HG02885 (cell line): ENCODE measurements at regions not wholly inside any gene's neighbourhood (a gene's known extent, or its start where the extent isn't known, plus 50 kb on each side); places are given as distances from the start of the nearest gene placed in this dataset.
"Not testable (repeated sequence)": the region's sequence is repeated elsewhere in the genome, so short reads cannot be mapped to it uniquely, and the experiment has no call there.

Experiments used
- ATAC-seq: cut with Tn5 transposase; IDR thresholded peaks from one replicate; pipeline ENCODE4 v1.9.1; 2021; ENCODE audit warnings: mild to moderate bottlenecking; ENCODE audit not compliant: unreplicated experiment, poor library complexity

GRCh38 chr5:99639905-99640304 lies 711.1 kb upstream of the CHD1 start:
- ATAC-seq, result no peak

- ATAC-seq, result no peak
Measured at GRCh38 chr5:99636663-99637062, 707.9 kb upstream of the CHD1 start.

DNA sequence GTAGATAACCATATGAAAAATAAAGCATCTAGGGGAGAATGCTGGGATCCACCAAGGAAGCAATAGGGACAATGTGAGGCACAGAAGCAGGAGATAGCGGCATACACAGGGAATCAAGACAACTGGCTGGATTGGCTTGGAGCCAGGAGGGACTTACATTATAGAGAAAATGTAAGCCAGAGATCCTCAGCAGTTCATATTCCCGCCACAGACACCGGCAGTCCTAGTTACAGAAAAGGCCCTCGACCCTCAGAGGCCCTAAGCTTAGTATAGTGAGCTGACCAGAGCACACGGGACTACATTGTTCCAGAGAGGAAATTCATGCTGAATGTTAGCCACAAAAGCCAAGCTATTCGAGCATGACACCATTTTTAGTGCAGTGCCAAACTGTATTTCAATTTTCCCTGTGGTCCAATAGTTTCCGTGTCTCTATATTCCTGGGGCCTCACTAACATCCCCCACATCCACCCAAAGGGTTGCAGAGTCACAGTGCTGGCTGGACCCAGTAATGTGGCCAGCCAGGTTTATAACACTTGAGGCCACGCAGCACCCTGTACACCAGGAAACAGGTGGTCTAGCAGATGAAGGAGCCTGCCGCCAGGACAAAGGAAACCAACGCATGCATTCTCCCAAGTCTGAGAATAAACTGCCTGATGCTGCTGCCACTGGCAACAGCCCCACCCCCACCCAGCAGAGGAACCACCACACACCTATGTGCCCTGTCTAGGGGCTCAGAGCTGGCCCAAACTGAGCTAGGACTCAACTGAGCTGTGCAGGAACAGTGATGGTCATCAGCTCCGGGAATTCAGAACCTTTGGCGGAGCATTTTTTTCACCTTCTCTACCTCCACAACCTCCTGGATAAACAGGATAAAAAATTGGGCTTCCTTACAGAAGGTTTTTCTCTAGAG lies 693.2 kb upstream of the CHD1 start:
- no peak for ATAC-seq

DNA sequence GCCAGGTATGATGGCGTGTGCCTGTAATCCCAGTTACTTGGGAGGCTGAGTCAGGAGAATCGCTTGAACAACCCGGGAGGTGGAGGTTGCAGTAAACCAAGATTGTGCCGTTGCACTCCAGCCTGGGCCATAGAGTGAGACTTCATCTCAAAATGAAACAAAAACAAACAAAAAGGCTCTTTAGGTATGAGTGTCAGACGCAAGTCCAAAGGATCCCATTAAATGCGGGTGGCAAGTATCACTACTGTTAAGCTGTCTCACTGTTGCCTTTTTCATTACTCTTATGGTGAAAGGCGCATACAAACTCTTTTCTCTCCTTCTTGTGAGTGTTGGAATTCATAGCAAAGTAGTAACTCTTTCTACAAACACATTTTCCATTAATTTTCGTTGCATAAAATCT lies 688.5 kb upstream of the CHD1 start:
- no peak for ATAC-seq

DNA sequence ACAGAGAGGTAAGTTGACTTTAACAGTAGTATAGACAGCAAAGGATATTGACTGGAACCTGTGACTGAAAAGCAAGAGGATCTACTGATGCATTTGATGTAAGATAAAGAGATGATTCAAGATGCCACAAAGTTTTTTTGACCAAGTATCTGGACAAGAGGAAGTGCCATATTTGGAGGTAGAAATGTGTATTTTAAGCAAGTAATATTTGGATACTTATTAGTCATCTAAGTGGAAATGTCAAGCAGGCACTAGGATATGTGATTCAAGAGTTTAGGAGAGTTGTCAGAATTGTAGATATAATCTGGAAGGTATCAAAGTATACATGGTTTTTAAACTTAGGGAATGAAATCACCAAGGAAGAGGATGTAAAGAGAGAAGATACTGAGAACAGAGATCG lies 686.1 kb upstream of the CHD1 start:
- no peak for ATAC-seq

GRCh38 chr5:99607124-99607523 lies 678.3 kb upstream of the CHD1 start:
- ATAC-seq, result no peak

DNA sequence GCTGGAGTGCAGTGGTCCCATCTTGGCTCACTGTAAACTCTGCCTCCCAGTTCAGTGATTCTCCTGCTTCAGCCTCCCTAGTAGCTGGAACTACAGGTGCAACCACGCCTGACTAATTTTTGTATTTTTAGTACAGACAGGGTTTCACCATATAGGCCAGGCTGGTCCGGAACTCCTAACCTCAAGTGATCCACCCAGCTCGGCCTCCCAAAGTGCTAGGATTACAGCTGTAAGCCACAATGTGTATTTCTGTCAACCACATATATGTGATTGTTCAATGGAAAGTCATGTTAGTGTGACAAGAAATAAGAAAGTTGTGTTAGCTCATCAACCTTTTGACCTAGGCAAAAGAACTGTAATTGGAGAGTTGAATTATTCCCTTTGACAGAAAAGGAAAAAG lies 677.1 kb upstream of the CHD1 start:
- peak; percentile 52 for ATAC-seq

GRCh38 chr5:99600952-99601351 lies 672.1 kb upstream of the CHD1 start:
- ATAC-seq, result no peak

- no peak for ATAC-seq
Measured at GRCh38 chr5:99590806-99591205, 662.0 kb upstream of the CHD1 start.

GRCh38 chr5:99589424-99589823 lies 660.6 kb upstream of the CHD1 start:
- ATAC-seq, result no peak

DNA sequence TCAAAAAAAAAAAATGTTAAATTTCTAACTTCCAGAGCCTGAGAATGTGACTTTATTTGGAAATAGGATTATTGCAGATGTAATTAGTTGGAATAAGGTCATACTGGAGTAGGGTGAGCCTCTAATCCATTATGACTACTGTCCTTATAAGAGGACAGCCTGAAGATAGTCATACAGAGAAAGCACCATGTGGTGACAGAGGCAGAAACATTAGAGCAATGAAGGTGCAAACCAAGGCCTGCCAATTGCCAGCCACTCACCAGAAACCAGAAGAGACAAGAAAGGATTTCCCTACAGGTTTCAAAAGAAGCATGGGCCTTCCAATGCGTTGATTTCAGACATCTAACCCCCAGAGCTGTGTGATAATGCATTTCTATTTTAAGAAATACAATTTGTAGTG lies 659.2 kb upstream of the CHD1 start:
- no peak for ATAC-seq

DNA sequence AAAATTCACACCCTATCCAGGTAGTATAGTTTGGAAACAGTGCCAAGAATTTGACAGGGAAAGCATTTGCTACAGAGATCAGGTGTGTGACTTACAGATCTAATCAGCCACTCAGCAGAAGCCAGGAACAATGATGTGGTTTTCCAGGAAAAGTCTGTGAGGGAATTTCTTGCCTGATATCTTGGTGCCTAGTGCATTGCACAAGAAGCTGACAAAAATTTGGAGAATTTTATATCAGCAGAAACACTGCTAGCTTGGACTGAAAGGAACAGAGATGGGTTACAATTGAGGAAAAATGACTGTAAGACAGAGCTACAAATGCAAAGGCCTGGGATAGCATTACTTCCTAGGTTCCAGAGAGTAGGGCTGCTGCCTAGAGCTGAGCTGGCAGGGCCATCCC lies 658.1 kb upstream of the CHD1 start:
- ATAC-seq, result no peak

DNA sequence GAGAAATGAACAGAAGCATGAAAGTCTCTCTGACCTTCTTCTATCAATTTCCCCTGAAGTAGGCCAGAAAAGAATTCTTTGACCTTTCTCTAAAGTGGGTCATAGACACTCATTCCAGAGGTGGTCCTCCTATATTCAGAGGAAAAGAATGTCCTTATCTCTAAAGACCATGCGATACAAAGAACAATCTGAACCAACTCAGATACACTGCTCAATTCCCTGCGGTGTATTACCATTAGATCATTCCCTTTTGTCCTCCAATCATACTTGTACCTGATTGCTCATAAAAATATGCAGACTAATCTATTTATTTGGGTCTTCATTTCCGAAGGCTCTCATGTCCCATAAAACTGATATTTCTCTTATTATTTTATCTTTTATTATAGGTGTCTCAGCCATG lies 652.4 kb upstream of the CHD1 start:
- not testable (repeated sequence) for ATAC-seq

- ATAC-seq, result not testable (repeated sequence)
Measured at GRCh38 chr5:99562937-99563627, 634.3 kb upstream of the CHD1 start.

DNA sequence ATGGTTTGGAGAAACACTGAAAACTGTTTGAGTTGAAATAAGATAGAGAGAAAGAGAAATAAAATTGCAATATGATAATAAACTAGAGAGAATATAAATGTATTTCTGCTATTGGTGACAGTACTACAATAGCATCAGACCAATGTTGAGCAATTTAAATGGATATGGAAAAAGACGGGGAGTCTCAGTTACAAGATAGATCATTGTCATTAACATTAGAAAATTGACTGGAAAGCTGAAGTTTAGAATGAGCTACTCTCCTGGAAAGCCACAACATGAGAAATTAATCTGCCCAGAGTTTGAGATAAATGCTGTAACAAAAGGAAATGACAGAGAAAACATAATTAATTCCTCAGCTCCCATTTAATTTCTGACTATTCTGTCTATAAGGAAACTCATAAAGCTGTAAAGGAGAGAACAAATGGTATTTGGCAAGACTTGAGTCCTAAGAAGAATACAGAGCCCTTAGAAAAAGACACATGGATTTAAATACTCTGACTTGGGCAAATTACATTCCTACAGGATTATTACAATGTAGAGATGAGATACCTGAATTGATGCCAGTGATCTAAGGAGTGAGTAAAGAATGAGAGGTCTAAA lies 624.5 kb upstream of the CHD1 start:
- no peak for ATAC-seq

DNA sequence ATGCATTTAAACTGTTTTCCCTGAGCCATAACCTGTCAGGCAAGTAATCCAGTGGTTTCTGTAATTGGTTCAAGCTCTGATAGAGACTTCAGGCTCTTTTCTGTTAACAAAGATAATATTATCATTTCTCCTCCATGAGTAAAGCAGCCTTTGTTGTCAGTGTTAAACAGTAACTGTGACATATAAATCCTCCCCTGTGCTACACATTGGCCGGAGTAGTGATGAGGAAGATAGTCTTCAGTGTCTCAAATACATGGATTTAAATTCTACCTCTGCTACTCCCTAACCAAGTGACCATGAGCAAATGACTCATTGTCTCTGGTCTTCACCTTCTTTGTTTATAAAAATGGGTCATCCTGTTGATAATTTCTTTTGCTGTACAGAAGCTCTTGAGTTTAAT lies 615.5 kb upstream of the CHD1 start:
- no peak for ATAC-seq

GRCh38 chr5:99543841-99544240 lies 615.0 kb upstream of the CHD1 start:
- no peak for ATAC-seq

DNA sequence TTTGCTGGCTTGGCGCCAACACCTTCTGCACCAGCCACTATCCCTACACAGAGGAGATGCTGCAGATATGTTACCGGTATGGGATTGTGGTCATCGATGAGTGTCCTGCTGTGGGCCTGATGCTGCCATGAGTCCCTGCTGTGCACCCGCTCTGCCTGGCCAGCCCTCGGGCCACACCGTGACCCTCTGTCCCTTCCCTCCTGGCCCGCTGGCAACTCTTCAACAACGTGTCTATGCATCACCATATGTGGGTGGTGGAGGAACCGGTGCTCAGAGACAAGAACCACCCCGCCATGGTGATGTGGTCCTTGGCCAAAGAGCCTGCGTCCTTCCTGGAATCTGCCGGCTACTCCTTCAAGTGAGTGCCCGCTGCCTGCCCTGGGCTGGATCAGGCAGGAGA lies 605.4 kb upstream of the CHD1 start:
- not testable (repeated sequence) for ATAC-seq

- not testable (repeated sequence) for ATAC-seq
Measured at GRCh38 chr5:99521666-99522065, 592.9 kb upstream of the CHD1 start.

GRCh38 chr5:99515864-99516490 lies 587.2 kb upstream of the CHD1 start:
- ATAC-seq, result not testable (repeated sequence)
